ENCODE measurements at regions not wholly inside any gene's neighbourhood (a gene's known extent, or its start where the extent isn't known, plus 50 kb on each side); places are given as distances from the start of the nearest gene placed in this dataset.

DNA sequence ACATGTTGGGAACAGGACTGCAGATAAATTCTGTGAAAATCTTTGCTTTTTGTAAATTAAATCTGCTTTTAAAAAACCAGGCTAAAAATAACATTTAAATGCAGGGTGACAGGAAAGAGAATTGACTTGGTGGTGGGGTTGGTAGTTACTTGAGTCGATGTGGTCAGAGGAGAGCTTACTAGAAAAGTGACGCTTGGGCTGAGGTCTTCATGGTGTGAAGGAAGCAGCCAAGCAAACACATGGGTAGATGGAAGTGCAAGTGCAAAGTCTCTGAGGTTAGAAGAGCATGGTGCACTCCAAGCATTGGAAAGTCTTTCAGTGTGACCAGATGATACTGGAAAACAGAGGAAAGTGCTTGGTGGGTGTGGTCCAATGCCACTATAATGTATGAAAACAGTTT lies 86.4 kb upstream of the THBS1 start:
- TF ChIP-seq CTCF (IDR thresholded peaks at IDR 0.05; ENCODE audit: low read depth, low read length, poor library complexity, severe bottlenecking) (no peak), EZH2phosphoT487 (IDR thresholded peaks at IDR 0.05; ENCODE audit: borderline replicate concordance, low read length) (no peak)
